OCI-LY1 (cell line): ENCODE measurements at regions not wholly inside any gene's neighbourhood (a gene's known extent, or its start where the extent isn't known, plus 50 kb on each side); places are given as distances from the start of the nearest gene placed in this dataset.

Experiments
- CTCF ChIP-seq: fragments of 200-600 bp; sonication (generic), shearing (Covaris generic); IDR thresholded peaks from 2 replicates; pipeline ENCODE4 v1.5.1; 2017; ENCODE audit warnings: mild to moderate bottlenecking, antibody characterized with exemption, low read length, moderate library complexity, mixed read lengths
- EZH2 ChIP-seq: fragments of 200-600 bp; sonication (generic), shearing (Covaris generic); IDR thresholded peaks from 2 replicates; pipeline ENCODE4 v1.8.0; 2017; ENCODE audit warnings: borderline replicate concordance, mixed run types, mild to moderate bottlenecking, antibody characterized with exemption, low read length, moderate library complexity, mixed read lengths

GRCh38 chr18:15005313-15006130 is 257.6 kb downstream of the ANKRD30B start:
- no peak for TF ChIP-seq CTCF
- no peak for TF ChIP-seq EZH2
